Gastrocnemius medialis (tissue), 4 donors: ENCODE measurements at regions not wholly inside any gene's neighbourhood (a gene's known extent, or its start where the extent isn't known, plus 50 kb on each side); places are given as distances from the start of the nearest gene placed in this dataset.

Source experiments
- ATAC-seq, 2 donors: fragments of 150-250 bp; one replicate each; pipeline ENCODE4 v1.9.1; 2016
- DNase-seq, 2 donors: peaks; one replicate each; pipeline ENCODE4 v3.0.0-alpha.2; 2019
- H3K27ac ChIP-seq, 4 donors: fragments of 200-600 bp; sonication (generic); 1 replicate in 1 of 4; 2 replicates in 3 of 4; pipeline ENCODE4 v1.5.1; 2016 to 2018; ENCODE audit warnings: mild to moderate bottlenecking in 2 of 4, moderate library complexity in 1 of 4
- H3K27me3 ChIP-seq, 3 donors: fragments of 200-600 bp; sonication (generic) in 2 of 3; 1 replicate in 1 of 3; 2 replicates in 2 of 3; pipeline versions ENCODE4 v1.5.1 to v1.6.0; 2016 to 2019; ENCODE audit warnings: mild to moderate bottlenecking in 1 of 3, moderate library complexity in 1 of 3
- H3K36me3 ChIP-seq, 2 donors: fragments of 200-600 bp; sonication (generic) in 1 of 2; one replicate each; pipeline ENCODE4 v1.5.1; 2017 to 2018
- H3K4me1 ChIP-seq, 2 donors: fragments of 200-600 bp; sonication (generic) in 1 of 2; one replicate each; pipeline ENCODE4 v1.5.1; 2016 to 2017; ENCODE audit warnings: mild to moderate bottlenecking in 2 of 2
- H3K4me3 ChIP-seq, 4 donors: fragments of 200-600 bp; sonication (generic) in 3 of 4; 1 replicate in 1 of 4; 2 replicates in 3 of 4; pipeline ENCODE4 v1.5.1; 2016 to 2019; ENCODE audit warnings: mild to moderate bottlenecking in 2 of 4
- H3K9me3 ChIP-seq, 3 donors: fragments of 200-600 bp; sonication (generic) in 2 of 3; 1 replicate in 1 of 3; 2 replicates in 2 of 3; pipeline ENCODE4 v1.5.1; 2016 to 2019
- CTCF ChIP-seq, 5 experiments: fragments of 450-650 bp in 3 of 5; fragments of 200-600 bp in 2 of 5; sonication (generic) in 2 of 5; IDR thresholded peaks in 4 of 5; conservative IDR thresholded peaks in 1 of 5; 1 replicate in 4 of 5; 2 replicates in 1 of 5; pipeline ENCODE4 v1.5.1; 2016 to 2019; ENCODE audit warnings: antibody characterized with exemption in 5 of 5, mild to moderate bottlenecking in 3 of 5, moderate library complexity in 3 of 5
- POLR2A ChIP-seq, 2 donors: fragments of 450-650 bp; IDR thresholded peaks; one replicate each; pipeline ENCODE4 v1.6.1; 2017; ENCODE audit warnings: antibody characterized with exemption in 2 of 2, mild to moderate bottlenecking in 2 of 2, moderate library complexity in 2 of 2
- in situ Hi-C, 4 donors: fragments of 200-750 bp; cut with MboI; loops; one replicate each; pipeline versions ENCODE4 v1.15.0 to v1.8.0; 2017; ENCODE audit warnings: low sequenced_read_pairs in 4 of 4
- intact Hi-C: fragments of 100-400 bp; cut with DNase I; formaldehyde crosslinking; loops from one replicate; pipeline ENCODE4 v1.15.1; 2023; ENCODE audit warnings: low total_unique reads

- no peaks in the 10 kb centered on the region for H3K9me3 ChIP-seq
- H3K4me1 ChIP-seq: no peaks in the 10 kb centered on the region
- no peaks in the 10 kb centered on the region for H3K27me3 ChIP-seq
- no peaks in the 10 kb centered on the region for H3K36me3 ChIP-seq
- in situ Hi-C loops (no loop called here), intact Hi-C loops (no loop called here)
- DNase-seq: no peak
- TF ChIP-seq POLR2A (IDR thresholded peaks at IDR 0.05): no peak
- no peak for TF ChIP-seq CTCF (IDR thresholded peaks at IDR 0.05 in 4 of 5, conservative IDR thresholded peaks at IDR 0.05 in 1 of 5)
- ATAC-seq: no peak
- H3K4me3 ChIP-seq: no peak overlapping the region
- H3K27ac ChIP-seq: no peak overlapping the region
Measured at GRCh38 chr18:40902436-40902835, 1052.6 kb upstream of the PIK3C3 start.

DNA sequence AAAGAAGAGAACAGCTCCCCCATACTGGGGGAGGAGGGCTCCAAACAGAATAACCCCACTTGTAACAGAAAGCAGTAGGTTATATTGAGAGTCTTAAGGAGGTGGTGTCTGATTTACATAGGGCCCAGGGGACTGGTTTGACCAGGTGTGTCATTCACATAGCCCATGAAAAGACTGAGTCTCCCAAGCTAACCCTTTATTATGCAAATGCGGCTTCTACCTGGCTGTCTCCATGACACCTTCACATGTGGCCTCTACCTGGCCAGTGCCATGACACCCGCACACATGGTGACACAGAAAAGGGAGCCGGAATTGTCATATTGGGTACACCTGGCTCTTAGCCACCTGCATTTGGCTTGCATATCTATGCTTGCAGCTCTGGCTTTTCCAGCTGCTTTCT is 1057.2 kb upstream of the PIK3C3 start:
- no peak overlapping the region for H3K27ac ChIP-seq
- no peak for DNase-seq
- H3K27me3 ChIP-seq: no peaks in the 10 kb centered on the region
- TF ChIP-seq CTCF (IDR thresholded peaks at IDR 0.05 in 4 of 5, conservative IDR thresholded peaks at IDR 0.05 in 1 of 5): no peak
- TF ChIP-seq POLR2A (IDR thresholded peaks at IDR 0.05): no peak
- no peak overlapping the region for H3K4me3 ChIP-seq
- ATAC-seq: no peak
- no peaks in the 10 kb centered on the region for H3K9me3 ChIP-seq
- no peaks in the 10 kb centered on the region for H3K4me1 ChIP-seq
- in situ Hi-C loops: no loop called here
- intact Hi-C loops: no loop called here
- H3K36me3 ChIP-seq: no peaks in the 10 kb centered on the region

DNA sequence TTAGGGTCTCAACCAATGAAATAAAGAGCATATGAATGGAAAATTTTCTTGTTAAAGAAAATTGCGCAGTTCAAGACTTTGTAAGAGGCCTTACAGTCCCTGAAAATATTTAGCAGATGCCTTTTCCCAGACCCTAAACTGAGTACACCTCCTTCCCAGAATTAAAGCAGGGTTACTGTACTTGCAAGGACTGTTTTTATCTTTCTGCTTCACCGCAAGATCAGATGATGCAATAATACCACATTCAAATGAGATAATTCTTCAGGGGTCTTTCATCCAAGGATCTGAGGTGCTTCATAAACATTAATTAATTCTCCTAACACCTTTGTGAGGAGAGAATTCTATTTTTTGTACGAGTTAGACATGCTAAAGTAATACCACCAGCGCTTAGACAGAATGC is 1071.8 kb upstream of the PIK3C3 start:
- Histone ChIP-seq H3K27ac (no peak overlapping the region), H3K4me3 (no peak overlapping the region), H3K4me1 (no peaks in the 10 kb centered on the region), H3K27me3 (no peaks in the 10 kb centered on the region), H3K9me3 (no peaks in the 10 kb centered on the region), H3K36me3 (no peaks in the 10 kb centered on the region)
- no peak for DNase-seq
- in situ Hi-C loops (no loop called here), intact Hi-C loops (no loop called here)
- TF ChIP-seq CTCF (IDR thresholded peaks at IDR 0.05 in 4 of 5, conservative IDR thresholded peaks at IDR 0.05 in 1 of 5) (no peak), POLR2A (IDR thresholded peaks at IDR 0.05) (no peak)
- no peak for ATAC-seq

DNA sequence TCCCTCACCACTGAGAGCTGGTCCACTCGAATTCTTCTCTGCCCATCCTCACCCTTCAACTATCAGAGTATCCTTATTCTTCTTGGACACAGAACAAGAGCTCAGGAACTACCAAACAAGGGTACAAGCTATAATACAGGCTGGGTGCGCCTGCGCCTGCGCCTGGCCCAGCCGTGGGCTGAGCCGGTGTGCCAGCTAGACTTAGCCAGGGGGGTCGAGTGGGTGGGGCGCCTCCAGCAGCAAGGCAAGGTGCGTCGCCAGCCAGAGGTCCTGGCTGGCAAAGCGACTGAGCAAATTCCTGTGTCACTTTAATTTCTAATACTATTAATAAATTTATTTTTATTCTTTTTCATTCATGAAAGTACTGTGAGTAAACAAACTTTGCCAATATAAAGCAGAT is 1072.6 kb upstream of the PIK3C3 start:
- Histone ChIP-seq H3K9me3 (no peaks in the 10 kb centered on the region), H3K36me3 (no peaks in the 10 kb centered on the region), H3K27me3 (no peaks in the 10 kb centered on the region), H3K4me3 (no peak overlapping the region), H3K27ac (no peak overlapping the region), H3K4me1 (no peaks in the 10 kb centered on the region)
- in situ Hi-C loops: no loop called here
- intact Hi-C loops: no loop called here
- ATAC-seq (no peak), DNase-seq (no peak)
- TF ChIP-seq CTCF (IDR thresholded peaks at IDR 0.05 in 4 of 5, conservative IDR thresholded peaks at IDR 0.05 in 1 of 5) (no peak), POLR2A (IDR thresholded peaks at IDR 0.05) (no peak)

DNA sequence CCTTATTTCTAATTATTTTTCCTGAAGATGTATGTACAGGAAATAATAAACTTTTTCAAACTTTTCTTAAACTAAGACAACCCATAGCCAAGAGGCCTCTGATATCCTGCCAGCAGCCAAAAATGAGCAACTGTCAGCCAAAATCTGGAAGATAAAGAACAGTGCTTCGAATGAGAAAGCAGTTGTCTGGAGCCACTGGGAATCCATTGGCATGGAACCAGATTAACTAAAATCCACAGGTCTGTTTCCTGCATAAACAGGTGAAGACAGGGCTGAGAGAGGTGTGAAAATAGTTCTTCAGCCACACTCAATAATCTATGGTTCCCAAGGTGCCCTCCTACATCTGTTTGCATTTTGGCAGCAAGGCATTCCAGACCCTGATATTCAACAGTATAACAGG is 1076.7 kb upstream of the PIK3C3 start:
- DNase-seq: no peak
- Histone ChIP-seq H3K27ac (no peak overlapping the region), H3K9me3 (no peaks in the 10 kb centered on the region), H3K4me3 (no peak overlapping the region), H3K4me1 (no peaks in the 10 kb centered on the region), H3K36me3 (no peaks in the 10 kb centered on the region), H3K27me3 (no peaks in the 10 kb centered on the region)
- no peak for ATAC-seq
- in situ Hi-C loops (no loop called here), intact Hi-C loops (no loop called here)
- TF ChIP-seq POLR2A (IDR thresholded peaks at IDR 0.05): no peak
- TF ChIP-seq CTCF (IDR thresholded peaks at IDR 0.05 in 4 of 5, conservative IDR thresholded peaks at IDR 0.05 in 1 of 5): no peak
